GM23338 (cell line): ENCODE measurements at regions not wholly inside any gene's neighbourhood (a gene's known extent, or its start where the extent isn't known, plus 50 kb on each side); places are given as distances from the start of the nearest gene placed in this dataset.

Experiments used
- ATAC-seq: fragments of 200-7000 bp; cut with Tn5 transposase; 3 replicates; pipeline ENCODE4 v1.9.1; 2020
- DNase-seq: peaks from one replicate; pipeline ENCODE4 v3.0.0-alpha.2; 2015; ENCODE audit warnings: low spot score
- H2AFZ ChIP-seq: fragments of 200-600 bp; sonication (generic); 2 replicates; pipeline ENCODE4 v1.8.0; 2016; ENCODE audit warnings: antibody characterized with exemption, mild to moderate bottlenecking, moderate library complexity
- H3F3A ChIP-seq: fragments of 200-600 bp; sonication (generic); replicated peaks from 2 replicates; pipeline ENCODE4 v1.8.0; 2017; ENCODE audit warnings: antibody characterized with exemption, mixed run types, low read depth
- H3K27ac ChIP-seq: fragments of 200-600 bp; sonication (generic); 2 replicates; pipeline ENCODE4 v1.6.1; 2016; ENCODE audit warnings: low read depth
- H3K27me3 ChIP-seq: fragments of 200-600 bp; sonication (generic); 2 replicates; pipeline ENCODE4 v1.8.0; 2016; ENCODE audit warnings: mild to moderate bottlenecking, mixed run types, moderate library complexity; ENCODE audit not compliant: insufficient read depth
- H3K36me3 ChIP-seq: fragments of 200-600 bp; sonication (generic); 2 replicates; pipeline ENCODE4 v1.8.0; 2016; ENCODE audit warnings: mild to moderate bottlenecking; ENCODE audit not compliant: insufficient read depth
- H3K4me1 ChIP-seq: fragments of 200-600 bp; sonication (generic); 2 replicates; pipeline ENCODE4 v1.8.0; 2016; ENCODE audit warnings: mild to moderate bottlenecking, moderate library complexity; ENCODE audit not compliant: insufficient read depth
- H3K4me2 ChIP-seq: fragments of 200-600 bp; sonication (generic); 2 replicates; pipeline ENCODE4 v1.7.1; 2017; ENCODE audit warnings: mixed run types
- H3K4me3 ChIP-seq: fragments of 200-600 bp; sonication (generic); 2 replicates; pipeline ENCODE4 v1.6.1; 2016; ENCODE audit warnings: mixed run types
- H3K79me2 ChIP-seq: fragments of 200-600 bp; sonication (generic); replicated peaks from 2 replicates; pipeline ENCODE4 v1.8.0; 2017; ENCODE audit warnings: mild to moderate bottlenecking; ENCODE audit not compliant: insufficient read depth
- H3K9me2 ChIP-seq: fragments of 200-600 bp; sonication (generic); 2 replicates; pipeline ENCODE4 v1.8.0; 2017; ENCODE audit not compliant: insufficient read depth
- H4K20me1 ChIP-seq: fragments of 200-600 bp; sonication (generic); replicated peaks from 2 replicates; pipeline ENCODE4 v1.8.0; 2017; ENCODE audit warnings: mild to moderate bottlenecking; ENCODE audit not compliant: insufficient read depth
- H3K27ac Mint-ChIP-seq: 2 replicates; pipeline ENCODE4 v1.8.0; 2020; ENCODE audit warnings: inconsistent platforms, mild to moderate bottlenecking, moderate library complexity, mixed read lengths
- H3K27me3 Mint-ChIP-seq: 3 replicates; pipeline ENCODE4 v1.8.0; 2022; ENCODE audit warnings: low read depth, mild to moderate bottlenecking, moderate library complexity, mixed read lengths, inconsistent platforms; ENCODE audit not compliant: insufficient read depth, poor library complexity
- H3K36me3 Mint-ChIP-seq: 3 replicates; pipeline ENCODE4 v1.8.0; 2021; ENCODE audit warnings: low read depth, mild to moderate bottlenecking, inconsistent platforms, moderate library complexity, mixed read lengths
- H3K4me1 Mint-ChIP-seq: 3 replicates; pipeline ENCODE4 v1.8.0; 2020; ENCODE audit warnings: mild to moderate bottlenecking, inconsistent platforms, mixed read lengths
- H3K4me3 Mint-ChIP-seq: 3 replicates; pipeline ENCODE4 v1.8.0; 2021; ENCODE audit warnings: moderate library complexity, mild to moderate bottlenecking, inconsistent platforms, mixed read lengths
- H3K9me3 Mint-ChIP-seq: 3 replicates; pipeline ENCODE4 v1.8.0; 2020; ENCODE audit warnings: moderate library complexity, mild to moderate bottlenecking, inconsistent platforms, mixed read lengths
- CTCF ChIP-seq, 2 experiments: fragments of 200-600 bp in 1 of 2; sonication (generic) in 1 of 2; conservative IDR thresholded peaks; 2 replicates each; pipeline versions ENCODE4 v1.5.1 to v1.6.1; 2016 to 2017; ENCODE audit warnings: antibody characterized with exemption in 2 of 2, low read depth in 2 of 2, mild to moderate bottlenecking in 2 of 2, moderate library complexity in 1 of 2
- EZH2 ChIP-seq: fragments of 200-600 bp; sonication (generic); IDR thresholded peaks from one replicate; pipeline ENCODE4 v1.8.0; 2017; ENCODE audit warnings: antibody characterized with exemption, mild to moderate bottlenecking, low read depth; ENCODE audit not compliant: unreplicated experiment
- EZH2phosphoT487 ChIP-seq: fragments of 200-600 bp; sonication (generic); IDR thresholded peaks from one replicate; pipeline ENCODE4 v1.8.1; 2018; ENCODE audit warnings: antibody characterized with exemption; ENCODE audit not compliant: unreplicated experiment
- JUNB ChIP-seq: IDR thresholded peaks from one replicate; pipeline ENCODE4 v1.6.1; 2016; ENCODE audit warnings: antibody characterized with exemption; ENCODE audit not compliant: unreplicated experiment
- POLR2AphosphoS5 ChIP-seq: IDR thresholded peaks from 2 replicates; pipeline ENCODE4 v1.6.1; 2016; ENCODE audit warnings: antibody characterized with exemption, low read depth
- STAT1 ChIP-seq: IDR thresholded peaks from one replicate; pipeline ENCODE4 v1.6.1; 2016; ENCODE audit warnings: antibody characterized with exemption; ENCODE audit not compliant: unreplicated experiment
- TF ChIP-seq, protein P1 (sequence below): IDR thresholded peaks from one replicate; pipeline ENCODE4 v1.6.1; 2018; ENCODE audit warnings: antibody characterized with exemption; ENCODE audit not compliant: unreplicated experiment
- TF ChIP-seq, protein P2 (sequence below): IDR thresholded peaks from 2 replicates; pipeline ENCODE4 v1.6.1; 2016; ENCODE audit warnings: antibody characterized with exemption

DNA sequence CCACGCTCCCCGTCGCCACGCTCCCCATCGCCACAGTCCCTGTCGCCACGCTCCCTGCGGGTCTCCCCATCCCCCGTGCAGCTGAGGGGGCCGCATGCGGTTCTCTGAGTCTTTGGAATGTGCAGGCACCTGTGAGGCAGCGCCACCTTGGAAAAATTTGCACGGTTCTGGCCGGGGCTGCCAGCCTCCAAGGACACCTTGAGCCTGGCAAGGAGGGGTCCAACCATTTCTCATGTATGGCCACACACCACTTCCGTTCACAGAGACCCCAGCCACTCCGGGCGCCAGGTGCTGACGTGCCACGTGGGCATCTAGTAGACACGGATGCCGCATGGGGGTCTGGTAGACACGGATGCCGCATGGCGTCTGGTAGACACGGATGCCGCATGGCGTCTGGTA, 70.5 kb upstream of the ADGRA1 start (continued):
- TF ChIP-seq, protein P1, sequence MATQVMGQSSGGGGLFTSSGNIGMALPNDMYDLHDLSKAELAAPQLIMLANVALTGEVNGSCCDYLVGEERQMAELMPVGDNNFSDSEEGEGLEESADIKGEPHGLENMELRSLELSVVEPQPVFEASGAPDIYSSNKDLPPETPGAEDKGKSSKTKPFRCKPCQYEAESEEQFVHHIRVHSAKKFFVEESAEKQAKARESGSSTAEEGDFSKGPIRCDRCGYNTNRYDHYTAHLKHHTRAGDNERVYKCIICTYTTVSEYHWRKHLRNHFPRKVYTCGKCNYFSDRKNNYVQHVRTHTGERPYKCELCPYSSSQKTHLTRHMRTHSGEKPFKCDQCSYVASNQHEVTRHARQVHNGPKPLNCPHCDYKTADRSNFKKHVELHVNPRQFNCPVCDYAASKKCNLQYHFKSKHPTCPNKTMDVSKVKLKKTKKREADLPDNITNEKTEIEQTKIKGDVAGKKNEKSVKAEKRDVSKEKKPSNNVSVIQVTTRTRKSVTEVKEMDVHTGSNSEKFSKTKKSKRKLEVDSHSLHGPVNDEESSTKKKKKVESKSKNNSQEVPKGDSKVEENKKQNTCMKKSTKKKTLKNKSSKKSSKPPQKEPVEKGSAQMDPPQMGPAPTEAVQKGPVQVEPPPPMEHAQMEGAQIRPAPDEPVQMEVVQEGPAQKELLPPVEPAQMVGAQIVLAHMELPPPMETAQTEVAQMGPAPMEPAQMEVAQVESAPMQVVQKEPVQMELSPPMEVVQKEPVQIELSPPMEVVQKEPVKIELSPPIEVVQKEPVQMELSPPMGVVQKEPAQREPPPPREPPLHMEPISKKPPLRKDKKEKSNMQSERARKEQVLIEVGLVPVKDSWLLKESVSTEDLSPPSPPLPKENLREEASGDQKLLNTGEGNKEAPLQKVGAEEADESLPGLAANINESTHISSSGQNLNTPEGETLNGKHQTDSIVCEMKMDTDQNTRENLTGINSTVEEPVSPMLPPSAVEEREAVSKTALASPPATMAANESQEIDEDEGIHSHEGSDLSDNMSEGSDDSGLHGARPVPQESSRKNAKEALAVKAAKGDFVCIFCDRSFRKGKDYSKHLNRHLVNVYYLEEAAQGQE: no peak
- TF ChIP-seq EZH2: no peak
- TF ChIP-seq STAT1: no peak
- no peak for TF ChIP-seq JUNB
- TF ChIP-seq POLR2AphosphoS5: no peak
- no peak for TF ChIP-seq EZH2phosphoT487

GRCh38 chr10:133016493-133017202, 71.1 kb upstream of the ADGRA1 start:
- ATAC-seq (no peak), DNase-seq (no peak)
- Histone ChIP-seq H3K9me2 (no peaks in the 10 kb centered on the region), H3K36me3 (no peaks in the 10 kb centered on the region), H3K27ac (no peak overlapping the region), H3F3A (peaks cover under 1% of the 10 kb centered on the region; the same call in 1 of the 2 replicates), H2AFZ (no peak overlapping the region), H4K20me1 (no peaks in the 10 kb centered on the region), H3K4me2 (no peak overlapping the region), H3K4me3 (no peak overlapping the region), H3K79me2 (no peaks in the 10 kb centered on the region), H3K27me3 (no peaks in the 10 kb centered on the region), H3K4me1 (no peaks in the 10 kb centered on the region)
- no peak overlapping the region for H3K27ac Mint-ChIP-seq
- H3K4me3 Mint-ChIP-seq: no peak overlapping the region
- TF ChIP-seq POLR2AphosphoS5: no peak
- TF ChIP-seq, protein P2, sequence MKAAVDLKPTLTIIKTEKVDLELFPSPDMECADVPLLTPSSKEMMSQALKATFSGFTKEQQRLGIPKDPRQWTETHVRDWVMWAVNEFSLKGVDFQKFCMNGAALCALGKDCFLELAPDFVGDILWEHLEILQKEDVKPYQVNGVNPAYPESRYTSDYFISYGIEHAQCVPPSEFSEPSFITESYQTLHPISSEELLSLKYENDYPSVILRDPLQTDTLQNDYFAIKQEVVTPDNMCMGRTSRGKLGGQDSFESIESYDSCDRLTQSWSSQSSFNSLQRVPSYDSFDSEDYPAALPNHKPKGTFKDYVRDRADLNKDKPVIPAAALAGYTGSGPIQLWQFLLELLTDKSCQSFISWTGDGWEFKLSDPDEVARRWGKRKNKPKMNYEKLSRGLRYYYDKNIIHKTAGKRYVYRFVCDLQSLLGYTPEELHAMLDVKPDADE: no peak
- TF ChIP-seq CTCF (conservative IDR thresholded peaks at IDR 0.05; ENCODE audit: low read depth in 2 of 2): no peak
- no peaks in the 10 kb centered on the region; the same call in 2 of the 3 replicates for H3K4me1 Mint-ChIP-seq
- peaks cover 8% of the 10 kb centered on the region for H3K27me3 Mint-ChIP-seq
- H3K36me3 Mint-ChIP-seq: no peaks in the 10 kb centered on the region
- H3K9me3 Mint-ChIP-seq: no peaks in the 10 kb centered on the region
